Neural crest cell (in vitro differentiated cells): ENCODE measurements at regions not wholly inside any gene's neighbourhood (a gene's known extent, or its start where the extent isn't known, plus 50 kb on each side); places are given as distances from the start of the nearest gene placed in this dataset.

Experiments
- DNase-seq: peaks from one replicate; pipeline ENCODE4 v3.0.0; 2021; ENCODE audit warnings: low read depth, mixed read lengths, low spot score
- H3K27ac Mint-ChIP-seq: one replicate; pipeline ENCODE4 v1.8.0; 2021; ENCODE audit warnings: mild to moderate bottlenecking, mixed read lengths; ENCODE audit not compliant: unreplicated experiment
- H3K27me3 Mint-ChIP-seq: 2 replicates; pipeline ENCODE4 v1.8.0; 2021; ENCODE audit warnings: low read depth, mild to moderate bottlenecking, mixed read lengths
- H3K36me3 Mint-ChIP-seq: 2 replicates; pipeline ENCODE4 v1.8.0; 2021; ENCODE audit warnings: low read depth, mild to moderate bottlenecking, mixed read lengths
- H3K4me1 Mint-ChIP-seq: 2 replicates; pipeline ENCODE4 v1.8.0; 2021; ENCODE audit warnings: mixed read lengths
- H3K4me3 Mint-ChIP-seq: one replicate; pipeline ENCODE4 v1.8.0; 2021; ENCODE audit warnings: mild to moderate bottlenecking, mixed read lengths
- H3K9me3 Mint-ChIP-seq: 2 replicates; pipeline ENCODE4 v1.8.0; 2021; ENCODE audit warnings: mixed read lengths
- CTCF ChIP-seq: fragments of 200-600 bp; sonication (generic); conservative IDR thresholded peaks from 2 replicates; pipeline ENCODE4 v1.5.0; 2021; ENCODE audit warnings: antibody characterized with exemption, mild to moderate bottlenecking

GRCh38 chr6:170043150-170043819 lies 247.6 kb downstream of the DLL1 start:
- Mint-ChIP-seq H3K4me3 (no peak overlapping the region), H3K27ac (no peak overlapping the region), H3K9me3 (no peaks in the 10 kb centered on the region), H3K27me3 (peaks cover 16% of the 10 kb centered on the region), H3K4me1 (peaks cover 20% of the 10 kb centered on the region), H3K36me3 (no peaks in the 10 kb centered on the region)
- no peak for TF ChIP-seq CTCF
- DNase-seq: no peak

DNA sequence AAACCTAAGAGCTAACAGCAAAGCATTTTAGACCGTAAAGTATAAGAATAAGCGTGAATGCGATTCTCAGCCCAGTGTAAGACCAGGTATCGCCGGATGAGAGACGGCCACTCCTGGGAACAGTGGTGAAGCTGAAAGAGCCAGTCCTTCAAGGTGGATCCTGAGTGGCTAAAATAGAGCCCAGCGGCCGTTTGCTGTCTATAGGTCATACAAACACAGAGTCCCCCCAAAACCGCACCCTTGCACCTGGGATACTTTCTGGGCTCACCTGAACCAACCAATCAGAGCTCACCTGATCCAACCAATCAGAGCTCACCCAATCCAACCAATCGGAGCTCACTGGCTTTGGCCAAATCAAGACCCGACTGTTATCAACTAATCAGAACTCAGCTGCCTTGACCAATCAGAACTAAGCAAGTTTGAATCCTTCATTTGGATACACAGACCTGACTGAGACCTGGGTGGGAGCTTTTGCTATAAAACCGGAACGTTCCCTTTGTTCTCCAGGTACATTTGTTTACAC lies 248.2 kb downstream of the DLL1 start:
- H3K4me1 Mint-ChIP-seq: peaks cover 26% of the 10 kb centered on the region
- no peak for TF ChIP-seq CTCF
- no peaks in the 10 kb centered on the region for H3K36me3 Mint-ChIP-seq
- no peaks in the 10 kb centered on the region for H3K9me3 Mint-ChIP-seq
- H3K27me3 Mint-ChIP-seq: peaks cover 16% of the 10 kb centered on the region
- no peak overlapping the region for H3K27ac Mint-ChIP-seq
- no peak overlapping the region for H3K4me3 Mint-ChIP-seq
- no peak for DNase-seq

DNA sequence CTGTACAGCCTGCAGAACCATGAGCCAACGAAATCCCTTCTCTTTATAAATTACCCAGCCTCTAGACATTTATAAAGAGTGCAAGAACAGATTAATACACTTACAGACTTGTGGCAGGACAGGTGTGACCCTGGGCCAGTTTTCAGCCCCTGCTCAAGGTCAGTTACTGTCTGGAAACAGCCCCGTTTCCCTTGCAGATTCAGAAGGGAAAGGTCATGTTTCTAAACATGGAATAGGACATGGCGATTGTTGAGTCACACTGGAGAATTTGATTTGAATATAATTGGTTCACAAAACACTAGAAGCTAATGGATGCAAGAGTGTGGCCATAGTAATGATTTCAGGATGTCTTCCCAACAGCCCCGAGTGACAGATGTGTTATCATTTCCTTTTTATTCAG lies 248.8 kb downstream of the DLL1 start:
- H3K27ac Mint-ChIP-seq: no peak overlapping the region
- peaks cover 27% of the 10 kb centered on the region for H3K4me1 Mint-ChIP-seq
- H3K36me3 Mint-ChIP-seq: no peaks in the 10 kb centered on the region
- H3K4me3 Mint-ChIP-seq: no peak overlapping the region
- no peaks in the 10 kb centered on the region for H3K9me3 Mint-ChIP-seq
- H3K27me3 Mint-ChIP-seq: peaks cover 16% of the 10 kb centered on the region
- TF ChIP-seq CTCF: no peak
- no peak for DNase-seq

DNA sequence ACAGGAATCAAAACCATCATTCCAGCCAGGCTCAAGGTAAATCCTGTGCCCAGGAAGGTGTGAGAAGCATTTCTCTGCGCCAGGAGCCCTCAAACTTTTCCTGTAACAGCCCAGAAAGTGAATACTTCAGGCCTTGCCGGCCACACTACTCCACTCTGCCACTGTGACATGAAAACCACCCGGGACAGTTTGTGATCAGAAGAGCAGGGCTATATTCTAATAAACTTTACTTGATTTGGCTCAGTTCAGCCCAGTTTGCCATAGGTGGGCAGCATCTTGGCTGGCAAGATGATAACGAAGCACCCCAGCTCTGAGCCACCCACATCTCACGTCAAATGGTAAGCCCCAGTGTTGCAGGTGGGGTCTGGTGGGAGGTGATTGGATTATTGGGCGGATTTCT lies 249.4 kb downstream of the DLL1 start:
- Mint-ChIP-seq H3K9me3 (no peaks in the 10 kb centered on the region), H3K36me3 (no peaks in the 10 kb centered on the region), H3K4me1 (peaks cover 30% of the 10 kb centered on the region), H3K4me3 (no peak overlapping the region), H3K27me3 (peaks cover 15% of the 10 kb centered on the region), H3K27ac (no peak overlapping the region)
- no peak for DNase-seq
- TF ChIP-seq CTCF: no peak

DNA sequence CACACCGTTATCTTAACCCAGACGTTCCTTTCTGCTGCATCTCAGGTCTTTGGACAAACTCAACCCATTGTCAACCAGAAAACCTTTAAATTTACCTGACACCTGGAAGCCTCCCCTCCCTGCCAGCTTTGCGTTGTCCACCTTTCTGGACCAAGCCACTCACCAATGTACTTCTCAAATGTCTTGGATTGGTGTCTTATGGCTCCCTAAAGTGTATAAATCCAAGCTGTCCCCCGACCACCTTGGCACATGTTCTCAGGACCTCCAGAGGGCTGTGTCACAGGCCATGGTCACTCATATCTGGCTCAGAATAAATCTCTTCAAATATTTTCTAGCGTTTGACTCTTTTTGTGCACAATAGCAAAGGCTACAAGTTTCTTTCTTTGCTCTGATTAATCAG lies 250.0 kb downstream of the DLL1 start:
- H3K36me3 Mint-ChIP-seq: no peaks in the 10 kb centered on the region
- no peak for DNase-seq
- peaks cover 35% of the 10 kb centered on the region for H3K4me1 Mint-ChIP-seq
- H3K4me3 Mint-ChIP-seq: no peak overlapping the region
- peaks cover 13% of the 10 kb centered on the region for H3K27me3 Mint-ChIP-seq
- TF ChIP-seq CTCF: no peak
- H3K27ac Mint-ChIP-seq: no peak overlapping the region
- H3K9me3 Mint-ChIP-seq: no peaks in the 10 kb centered on the region
